ENCODE measurements at regions not wholly inside any gene's neighbourhood (a gene's known extent, or its start where the extent isn't known, plus 50 kb on each side); places are given as distances from the start of the nearest gene placed in this dataset.

DNA sequence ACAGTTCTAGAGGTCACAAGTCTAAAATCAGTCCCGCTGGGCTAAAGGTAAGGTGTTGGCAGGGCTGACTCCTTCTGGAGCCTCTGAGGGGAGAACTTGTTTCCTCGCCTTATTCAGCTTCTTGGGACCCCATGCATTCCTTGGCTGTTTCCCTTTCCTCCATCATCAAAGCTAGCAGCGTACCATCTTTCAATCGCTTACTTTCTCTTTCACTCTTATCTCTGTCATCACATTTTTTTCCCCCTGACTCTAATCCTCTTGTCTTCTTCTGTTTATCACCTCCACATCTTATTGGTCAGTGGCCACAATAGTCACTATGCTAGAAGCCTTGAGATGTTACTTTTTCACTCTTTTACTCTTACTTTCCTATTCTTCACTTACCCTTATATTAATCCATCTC lies 72.5 kb upstream of the SPEF2 start:
- Histone ChIP-seq H3K27me3 (ENCODE audit: control insufficient read depth, insufficient read depth, low read length) (no peaks in the 10 kb centered on the region), H3K4me1 (ENCODE audit: control insufficient read depth, insufficient read depth, low read length) (no peaks in the 10 kb centered on the region), H3K4ac (ENCODE audit: low read depth, low read length) (no peak overlapping the region), H4K20me1 (ENCODE audit: insufficient read depth, low read length) (no peaks in the 10 kb centered on the region), H3K9me1 (ENCODE audit: insufficient read depth, low read length) (no peaks in the 10 kb centered on the region), H4K5ac (ENCODE audit: low read depth, low read length) (no peak overlapping the region), H3K56ac (ENCODE audit: extremely low read depth, insufficient read depth, low read length) (no peak overlapping the region), H3K14ac (replicated peaks; ENCODE audit: low read depth, low read length) (no peak overlapping the region), H3K18ac (ENCODE audit: low read depth, low read length) (no peak overlapping the region), H3K4me3 (ENCODE audit: insufficient read depth, low read depth, low read length) (peak overlapping the region; percentile 34; the same call in 1 of the 2 replicates), H2AK5ac (ENCODE audit: low read depth, low read length) (no peak overlapping the region), H2BK15ac (ENCODE audit: low read depth, low read length) (no peak overlapping the region), H3K23ac (ENCODE audit: low read depth, low read length) (no peak overlapping the region), H3K4me2 (ENCODE audit: low read depth, low read length) (peak overlapping the region; percentile 79; the same call in 1 of the 2 replicates), H3K9ac (ENCODE audit: low read depth, low read length) (no peak overlapping the region), H2AFZ (replicated peaks; ENCODE audit: low read length, poor library complexity) (no peak overlapping the region), H3K27ac (ENCODE audit: insufficient read depth, low read length) (no peak overlapping the region), H2BK120ac (ENCODE audit: low read depth, low read length) (no peak overlapping the region), H4K91ac (ENCODE audit: insufficient read depth, low read depth, low read length) (no peak overlapping the region), H2BK5ac (ENCODE audit: low read depth, low read length, poor library complexity, severe bottlenecking) (no peak overlapping the region), H2AK9ac (replicated peaks; ENCODE audit: low read depth, low read length, poor library complexity) (no peak overlapping the region), H3K79me1 (ENCODE audit: low read depth in 1 of 2, low read length in 2 of 2) (no peaks in the 10 kb centered on the region), H4K8ac (ENCODE audit: low read depth in 2 of 2, low read length in 2 of 2) (no peak overlapping the region), H3K36me3 (ENCODE audit: control insufficient read depth, insufficient read depth, low read length) (no peaks in the 10 kb centered on the region), H2BK20ac (ENCODE audit: low read depth, low read length) (no peak overlapping the region), H3K9me3 (ENCODE audit: control insufficient read depth, insufficient read depth, low read length) (no peaks in the 10 kb centered on the region)
- TF ChIP-seq CEBPB (IDR thresholded peaks at IDR 0.05; ENCODE audit: low read depth, low read length) (no peak), MAFK (IDR thresholded peaks at IDR 0.05; ENCODE audit: low read depth, low read length) (no peak), FOS (IDR thresholded peaks at IDR 0.05; ENCODE audit: low read depth, low read length) (no peak), MAZ (IDR thresholded peaks at IDR 0.05; ENCODE audit: borderline replicate concordance, low read depth, low read length) (no peak), NFE2L2 (IDR thresholded peaks at IDR 0.05; ENCODE audit: low read depth, low read length) (no peak), SMC3 (IDR thresholded peaks at IDR 0.05; ENCODE audit: low read depth, low read length) (no peak), MXI1 (IDR thresholded peaks at IDR 0.05; ENCODE audit: borderline replicate concordance, low read depth, low read length) (no peak)
- TF ChIP-seq, protein P1, sequence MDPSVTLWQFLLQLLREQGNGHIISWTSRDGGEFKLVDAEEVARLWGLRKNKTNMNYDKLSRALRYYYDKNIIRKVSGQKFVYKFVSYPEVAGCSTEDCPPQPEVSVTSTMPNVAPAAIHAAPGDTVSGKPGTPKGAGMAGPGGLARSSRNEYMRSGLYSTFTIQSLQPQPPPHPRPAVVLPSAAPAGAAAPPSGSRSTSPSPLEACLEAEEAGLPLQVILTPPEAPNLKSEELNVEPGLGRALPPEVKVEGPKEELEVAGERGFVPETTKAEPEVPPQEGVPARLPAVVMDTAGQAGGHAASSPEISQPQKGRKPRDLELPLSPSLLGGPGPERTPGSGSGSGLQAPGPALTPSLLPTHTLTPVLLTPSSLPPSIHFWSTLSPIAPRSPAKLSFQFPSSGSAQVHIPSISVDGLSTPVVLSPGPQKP (IDR thresholded peaks at IDR 0.05; ENCODE audit: borderline replicate concordance, low read depth, low read length): no peak
- no peak for DNase-seq
- ATAC-seq (ENCODE audit: low read depth): no peak
- dilution Hi-C loops (cut with HindIII; ENCODE audit: low sequenced_read_pairs, unreplicated experiment): no loop called here
- ChIA-PET CTCF (no interaction called here), POLR2A (ENCODE audit: unreplicated experiment) (no interaction called here)
- intact Hi-C loops (cut with micrococcal nuclease): no loop called here
- in situ Hi-C loops (cut with MboI; ENCODE audit: low sequenced_read_pairs): no loop called here
- no TSS peak for BruUV-seq (replicated peaks)
- WGBS, 2 experiments (ENCODE audit: extremely low coverage in 2 of 2, insufficient read length in 1 of 2): 39% methylated on average over 2 of the region's 4 CpGs; no CpG with 5 or more reads in 1 of the 2 experiments

All from IMR-90 (cell line).